H1 (cell line): ENCODE measurements at regions not wholly inside any gene's neighbourhood (a gene's known extent, or its start where the extent isn't known, plus 50 kb on each side); places are given as distances from the start of the nearest gene placed in this dataset.

Source experiments
- EGR1 ChIP-seq: IDR thresholded peaks from 2 replicates; pipeline ENCODE4 v1.6.1; 2011; ENCODE audit warnings: low read depth, low read length, borderline replicate concordance
- EZH2 ChIP-seq: fragments of 200-600 bp; sonication (generic); IDR thresholded peaks from 2 replicates; pipeline ENCODE4 v1.7.1; 2012; ENCODE audit warnings: low read depth, mild to moderate bottlenecking, moderate library complexity, low read length, inconsistent platforms; ENCODE audit not compliant: severe bottlenecking
- FOSL1 ChIP-seq: IDR thresholded peaks from 2 replicates; pipeline ENCODE4 v1.6.1; 2011; ENCODE audit warnings: mild to moderate bottlenecking, low read depth, low read length, moderate library complexity; ENCODE audit not compliant: insufficient read depth
- GABPA ChIP-seq: IDR thresholded peaks from 2 replicates; pipeline ENCODE4 v1.6.1; 2011; ENCODE audit warnings: mild to moderate bottlenecking, low read length, moderate library complexity, borderline replicate concordance; ENCODE audit not compliant: insufficient read depth
- POLR2A ChIP-seq, 2 experiments: IDR thresholded peaks; 1 replicate in 1 of 2; 2 replicates in 1 of 2; pipeline ENCODE4 v1.6.1; 2011; ENCODE audit warnings: low read depth in 2 of 2, low read length in 2 of 2, mild to moderate bottlenecking in 2 of 2; ENCODE audit errors: control extremely low read depth in 1 of 2
- TCF12 ChIP-seq: IDR thresholded peaks from 2 replicates; pipeline ENCODE4 v1.6.1; 2011; ENCODE audit warnings: low read depth, mild to moderate bottlenecking, low read length
- TF ChIP-seq, protein P1 (sequence below), 3 experiments: IDR thresholded peaks; 1 replicate in 2 of 3; 2 replicates in 1 of 3; pipeline versions ENCODE4 v1.5.1 to v1.6.1; 2011; ENCODE audit warnings: low read length in 3 of 3, mild to moderate bottlenecking in 3 of 3, inconsistent platforms in 2 of 3, low read depth in 1 of 3, moderate library complexity in 1 of 3; ENCODE audit not compliant: insufficient read depth in 1 of 3; ENCODE audit errors: control extremely low read depth in 1 of 3

DNA sequence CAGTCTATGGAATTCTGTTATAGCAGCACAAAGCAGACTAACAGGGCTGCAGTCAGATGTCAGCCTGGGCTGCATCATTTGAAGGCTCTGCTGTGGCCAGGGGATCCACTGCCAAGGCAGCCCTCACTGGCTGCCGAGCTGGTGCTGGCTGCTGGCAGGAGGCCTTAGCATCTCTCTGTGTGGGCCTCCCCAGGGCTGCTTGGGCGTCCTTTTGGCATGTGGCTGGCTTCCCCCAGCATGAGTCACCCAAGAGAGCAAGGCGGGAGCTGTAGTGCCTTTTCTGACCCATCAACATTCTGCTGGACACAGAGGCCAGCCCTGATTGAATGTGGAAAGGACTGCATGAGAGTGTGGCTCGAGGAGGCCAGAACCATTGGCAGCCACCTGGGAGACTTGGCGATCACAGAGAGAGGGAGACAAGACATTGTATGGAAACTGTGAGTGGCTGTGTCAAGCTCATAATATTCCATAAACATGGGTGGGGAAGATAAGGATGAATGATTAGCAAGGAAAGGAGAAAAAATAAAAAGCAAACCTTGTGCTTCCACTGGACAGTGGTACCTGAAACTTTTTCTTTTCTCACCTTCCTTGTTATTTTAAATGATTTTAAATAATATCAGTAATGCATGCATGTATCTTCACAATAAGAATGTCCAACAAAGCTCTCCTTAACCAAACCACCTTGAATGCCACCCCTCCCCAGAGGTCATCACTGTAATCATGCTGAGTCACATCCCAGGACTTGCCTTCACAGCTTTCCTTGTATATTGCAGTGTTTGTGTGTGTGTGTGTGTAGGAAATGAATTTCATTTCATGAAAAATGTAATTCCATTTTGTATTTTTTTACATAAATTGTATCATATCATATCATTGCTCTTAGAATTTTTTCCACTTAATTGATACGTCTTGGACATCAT, 55.0 kb upstream of the VSX1 start:
- TF ChIP-seq GABPA (no peak), TCF12 (no peak), EGR1 (no peak), EZH2 (no peak), POLR2A (IDR thresholded peaks at IDR 0.05; ENCODE audit: control extremely low read depth in 1 of 2, low read depth in 2 of 2, low read length in 2 of 2) (no peak), FOSL1 (no peak)
- TF ChIP-seq, protein P1, sequence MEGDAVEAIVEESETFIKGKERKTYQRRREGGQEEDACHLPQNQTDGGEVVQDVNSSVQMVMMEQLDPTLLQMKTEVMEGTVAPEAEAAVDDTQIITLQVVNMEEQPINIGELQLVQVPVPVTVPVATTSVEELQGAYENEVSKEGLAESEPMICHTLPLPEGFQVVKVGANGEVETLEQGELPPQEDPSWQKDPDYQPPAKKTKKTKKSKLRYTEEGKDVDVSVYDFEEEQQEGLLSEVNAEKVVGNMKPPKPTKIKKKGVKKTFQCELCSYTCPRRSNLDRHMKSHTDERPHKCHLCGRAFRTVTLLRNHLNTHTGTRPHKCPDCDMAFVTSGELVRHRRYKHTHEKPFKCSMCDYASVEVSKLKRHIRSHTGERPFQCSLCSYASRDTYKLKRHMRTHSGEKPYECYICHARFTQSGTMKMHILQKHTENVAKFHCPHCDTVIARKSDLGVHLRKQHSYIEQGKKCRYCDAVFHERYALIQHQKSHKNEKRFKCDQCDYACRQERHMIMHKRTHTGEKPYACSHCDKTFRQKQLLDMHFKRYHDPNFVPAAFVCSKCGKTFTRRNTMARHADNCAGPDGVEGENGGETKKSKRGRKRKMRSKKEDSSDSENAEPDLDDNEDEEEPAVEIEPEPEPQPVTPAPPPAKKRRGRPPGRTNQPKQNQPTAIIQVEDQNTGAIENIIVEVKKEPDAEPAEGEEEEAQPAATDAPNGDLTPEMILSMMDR (IDR thresholded peaks at IDR 0.05; ENCODE audit: control extremely low read depth in 1 of 3, insufficient read depth in 1 of 3, low read depth in 1 of 3, low read length in 3 of 3) = no peak
